Breast epithelium (tissue), 4 donors: ENCODE measurements at regions not wholly inside any gene's neighbourhood (a gene's known extent, or its start where the extent isn't known, plus 50 kb on each side); places are given as distances from the start of the nearest gene placed in this dataset.

Experiments
- DNase-seq, 2 donors: peaks; one replicate each; pipeline ENCODE4 v3.0.0-alpha.2; 2019; ENCODE audit warnings: low spot score in 2 of 2
- H3K27ac ChIP-seq, 2 donors: fragments of 200-600 bp; sonication (generic) in 1 of 2; one replicate each; pipeline ENCODE4 v1.5.1; 2016 to 2019; ENCODE audit warnings: mild to moderate bottlenecking in 1 of 2
- H3K27me3 ChIP-seq, 2 donors: fragments of 200-600 bp; sonication (generic) in 1 of 2; one replicate each; pipeline versions ENCODE4 v1.5.1 to v1.6.0; 2017 to 2019; ENCODE audit warnings: control low read depth in 1 of 2, mild to moderate bottlenecking in 1 of 2
- H3K36me3 ChIP-seq: fragments of 200-600 bp; one replicate; pipeline ENCODE4 v1.5.1; 2019
- H3K4me1 ChIP-seq, 2 donors: fragments of 200-600 bp; sonication (generic); one replicate each; pipeline ENCODE4 v1.5.1; 2016 to 2019; ENCODE audit warnings: control low read depth in 1 of 2
- H3K4me3 ChIP-seq, 3 donors: fragments of 200-600 bp; sonication (generic); 1 replicate in 2 of 3; 2 replicates in 1 of 3; pipeline ENCODE4 v1.5.1; 2016 to 2019; ENCODE audit warnings: mild to moderate bottlenecking in 3 of 3, moderate library complexity in 2 of 3
- H3K9me3 ChIP-seq, 2 donors: fragments of 200-600 bp; sonication (generic) in 1 of 2; one replicate each; pipeline ENCODE4 v1.5.1; 2016 to 2019; ENCODE audit warnings: control low read depth in 1 of 2
- POLR2A ChIP-seq: fragments of 450-650 bp; IDR thresholded peaks from one replicate; pipeline ENCODE4 v1.6.1; 2016; ENCODE audit warnings: antibody characterized with exemption, mild to moderate bottlenecking, moderate library complexity
- POLR2AphosphoS5 ChIP-seq, 3 donors: sonication (generic); formaldehyde crosslinking; IDR thresholded peaks; one replicate each; pipeline ENCODE4 v1.6.1; 2017; ENCODE audit warnings: antibody characterized with exemption in 3 of 3
- intact Hi-C: fragments of 100-400 bp; cut with DNase I; formaldehyde crosslinking; loops from one replicate; pipeline ENCODE4 v1.15.1; 2023; ENCODE audit warnings: low total_unique reads
- TF ChIP-seq, protein P1 (sequence below), 3 donors: fragments of 450-650 bp; IDR thresholded peaks; one replicate each; pipeline ENCODE4 v1.5.1; 2016 to 2017; ENCODE audit warnings: antibody characterized with exemption in 3 of 3, mild to moderate bottlenecking in 3 of 3, moderate library complexity in 3 of 3

DNA sequence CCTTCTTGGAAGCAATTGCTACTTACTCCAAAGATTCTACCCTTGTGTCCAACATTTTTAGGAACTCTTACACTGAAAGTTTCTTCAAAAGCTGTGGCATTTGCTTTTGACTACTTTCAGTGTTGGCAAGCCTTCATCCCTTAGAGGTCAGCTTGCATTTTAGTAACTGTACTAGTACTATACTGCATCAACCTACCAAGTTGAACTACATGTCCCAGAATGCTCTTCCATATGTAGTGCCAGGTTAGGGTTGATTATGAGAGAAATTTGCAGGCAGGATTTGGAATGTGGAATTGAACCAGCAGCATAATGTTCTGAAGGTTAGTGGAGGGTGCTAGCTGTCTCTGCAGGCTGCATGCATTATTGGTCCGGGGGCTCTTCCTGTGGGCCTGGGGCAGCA lies 189.9 kb upstream of the FOXN2 start:
- Histone ChIP-seq H3K36me3 (no peaks in the 10 kb centered on the region), H3K9me3 (no peaks in the 10 kb centered on the region), H3K27me3 (no peaks in the 10 kb centered on the region), H3K27ac (no peak overlapping the region), H3K4me1 (no peaks in the 10 kb centered on the region), H3K4me3 (no peak overlapping the region)
- TF ChIP-seq POLR2A (no peak), POLR2AphosphoS5 (IDR thresholded peaks at IDR 0.05) (no peak)
- TF ChIP-seq, protein P1, sequence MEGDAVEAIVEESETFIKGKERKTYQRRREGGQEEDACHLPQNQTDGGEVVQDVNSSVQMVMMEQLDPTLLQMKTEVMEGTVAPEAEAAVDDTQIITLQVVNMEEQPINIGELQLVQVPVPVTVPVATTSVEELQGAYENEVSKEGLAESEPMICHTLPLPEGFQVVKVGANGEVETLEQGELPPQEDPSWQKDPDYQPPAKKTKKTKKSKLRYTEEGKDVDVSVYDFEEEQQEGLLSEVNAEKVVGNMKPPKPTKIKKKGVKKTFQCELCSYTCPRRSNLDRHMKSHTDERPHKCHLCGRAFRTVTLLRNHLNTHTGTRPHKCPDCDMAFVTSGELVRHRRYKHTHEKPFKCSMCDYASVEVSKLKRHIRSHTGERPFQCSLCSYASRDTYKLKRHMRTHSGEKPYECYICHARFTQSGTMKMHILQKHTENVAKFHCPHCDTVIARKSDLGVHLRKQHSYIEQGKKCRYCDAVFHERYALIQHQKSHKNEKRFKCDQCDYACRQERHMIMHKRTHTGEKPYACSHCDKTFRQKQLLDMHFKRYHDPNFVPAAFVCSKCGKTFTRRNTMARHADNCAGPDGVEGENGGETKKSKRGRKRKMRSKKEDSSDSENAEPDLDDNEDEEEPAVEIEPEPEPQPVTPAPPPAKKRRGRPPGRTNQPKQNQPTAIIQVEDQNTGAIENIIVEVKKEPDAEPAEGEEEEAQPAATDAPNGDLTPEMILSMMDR (IDR thresholded peaks at IDR 0.05) = no peak
- intact Hi-C loops = no loop called here
- DNase-seq = no peak

DNA sequence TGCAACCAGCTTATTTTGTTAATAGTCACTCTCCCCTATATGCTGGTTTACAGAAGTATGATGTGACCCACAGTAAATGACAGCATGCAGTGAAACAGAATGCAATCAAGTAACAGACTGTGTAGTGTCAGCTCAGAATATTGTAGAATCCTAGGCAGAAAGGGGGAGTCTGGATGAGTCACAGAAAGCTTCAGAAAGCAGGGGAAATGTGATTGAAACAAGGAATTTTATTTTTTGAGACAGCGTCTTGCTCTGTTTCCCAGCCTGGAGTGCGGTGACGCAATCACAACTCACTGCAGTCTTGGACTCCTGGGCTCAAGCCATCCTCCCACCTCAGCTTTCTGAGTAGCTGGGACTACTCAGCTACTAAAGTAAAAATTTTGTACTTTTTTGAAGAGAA lies 188.3 kb upstream of the FOXN2 start:
- no peaks in the 10 kb centered on the region for H3K9me3 ChIP-seq
- no peak overlapping the region for H3K27ac ChIP-seq
- H3K4me3 ChIP-seq = no peak overlapping the region
- TF ChIP-seq POLR2AphosphoS5 (IDR thresholded peaks at IDR 0.05) (no peak), POLR2A (no peak)
- TF ChIP-seq, protein P1 (IDR thresholded peaks at IDR 0.05) = no peak
- intact Hi-C loops = no loop called here
- H3K36me3 ChIP-seq = no peaks in the 10 kb centered on the region
- no peaks in the 10 kb centered on the region for H3K27me3 ChIP-seq
- no peaks in the 10 kb centered on the region for H3K4me1 ChIP-seq
- no peak for DNase-seq

DNA sequence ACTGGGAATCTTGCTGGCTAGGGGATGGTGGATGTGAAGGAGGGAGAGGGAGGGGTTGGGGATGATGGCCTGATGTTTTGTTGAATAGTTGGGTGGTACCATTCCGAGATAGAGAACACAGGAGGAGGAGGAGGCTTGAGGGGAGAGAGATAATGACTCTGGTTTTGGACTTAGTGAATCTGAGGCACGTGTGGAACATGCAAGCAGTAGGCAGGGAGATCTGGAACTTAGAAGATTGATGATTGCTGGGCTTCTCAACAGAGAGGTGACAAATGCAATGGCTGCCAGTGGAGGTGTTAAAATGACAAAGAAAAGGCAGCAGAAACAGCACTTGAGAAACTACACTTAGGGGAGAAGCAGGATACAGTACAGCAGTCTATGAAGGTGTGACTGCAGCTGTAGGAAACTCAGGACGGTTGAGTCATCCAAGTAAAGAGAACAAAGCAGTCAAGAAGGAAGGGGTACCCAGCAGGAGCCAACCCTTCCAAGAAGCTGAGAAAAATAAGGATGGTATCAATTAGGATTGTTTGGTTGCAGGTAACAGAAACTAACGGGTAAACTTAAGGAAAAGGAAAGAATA lies 186.8 kb upstream of the FOXN2 start:
- intact Hi-C loops = no loop called here
- Histone ChIP-seq H3K36me3 (no peaks in the 10 kb centered on the region), H3K4me1 (no peaks in the 10 kb centered on the region), H3K27me3 (no peaks in the 10 kb centered on the region), H3K4me3 (no peak overlapping the region), H3K27ac (no peak overlapping the region), H3K9me3 (no peaks in the 10 kb centered on the region)
- TF ChIP-seq, protein P1 (IDR thresholded peaks at IDR 0.05) = no peak
- TF ChIP-seq POLR2A = no peak
- DNase-seq = no peak

DNA sequence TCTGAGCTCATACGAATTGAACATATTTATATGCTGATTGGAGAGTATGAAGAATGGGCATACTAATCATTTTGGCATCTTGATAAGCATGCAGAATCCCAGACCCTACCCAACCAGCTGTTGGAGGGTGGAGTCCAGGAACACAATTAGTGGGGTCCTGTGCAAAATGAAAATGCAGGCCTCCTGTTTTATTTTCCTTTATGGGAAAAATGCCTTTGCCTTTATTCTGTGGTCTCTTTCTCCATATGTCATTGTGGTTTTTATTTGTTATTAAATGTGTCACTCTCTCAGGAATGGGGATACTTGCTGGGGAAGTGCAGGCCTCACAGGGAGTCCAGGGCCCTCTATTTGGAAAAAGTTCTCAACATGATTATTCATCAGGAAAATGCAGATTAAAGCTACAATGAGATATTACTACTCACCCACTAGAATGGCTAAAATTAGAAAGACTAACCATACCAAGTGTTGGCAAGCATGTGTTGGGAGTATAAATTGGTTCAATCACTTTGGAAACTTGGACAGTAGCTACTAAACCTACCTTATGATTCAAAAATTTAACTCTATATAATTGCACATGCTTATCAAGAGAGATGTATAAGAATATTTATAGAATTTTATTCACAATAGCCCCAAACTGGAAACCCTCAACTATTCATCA lies 185.1 kb upstream of the FOXN2 start:
- TF ChIP-seq, protein P1 (IDR thresholded peaks at IDR 0.05) = no peak
- no peak for TF ChIP-seq POLR2A
- no peak for TF ChIP-seq POLR2AphosphoS5 (IDR thresholded peaks at IDR 0.05)
- intact Hi-C loops = no loop called here
- H3K9me3 ChIP-seq = no peaks in the 10 kb centered on the region

DNA sequence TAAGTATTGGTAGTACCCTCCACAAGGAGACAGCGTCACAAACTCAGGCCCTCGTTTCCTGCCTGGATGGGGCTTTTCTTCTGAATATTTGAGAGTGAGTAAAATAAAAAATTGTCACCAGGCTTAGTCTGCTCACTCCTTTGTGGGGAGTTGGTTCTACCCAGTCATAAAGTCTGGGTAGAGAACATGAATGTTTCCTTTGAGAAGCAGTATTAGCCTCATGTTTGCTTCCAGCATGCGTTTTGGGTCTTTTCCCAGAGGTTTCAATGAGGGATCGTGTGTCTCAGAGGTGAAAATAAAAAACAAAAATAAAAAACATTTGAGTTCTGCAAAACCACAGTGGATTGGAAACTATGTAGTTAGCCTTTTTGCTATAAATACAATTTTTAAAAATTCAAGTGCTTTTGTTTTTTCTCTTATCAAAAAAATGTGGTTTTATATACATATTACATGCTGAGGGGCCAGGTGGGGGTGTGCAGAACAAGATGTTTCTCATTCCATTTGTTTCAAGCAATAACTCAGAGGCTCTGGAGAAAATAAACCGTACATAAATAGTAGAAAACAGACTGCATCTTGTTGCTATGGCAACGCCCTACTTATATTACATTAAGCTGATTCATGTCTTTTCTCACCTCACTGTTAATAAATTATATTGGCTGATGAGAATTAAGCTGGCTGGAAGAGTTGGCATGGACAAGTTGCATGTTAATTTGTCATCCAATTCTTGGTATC lies 182.8 kb upstream of the FOXN2 start:
- Histone ChIP-seq H3K4me1 (no peaks in the 10 kb centered on the region), H3K27ac (no peak overlapping the region), H3K9me3 (no peaks in the 10 kb centered on the region), H3K27me3 (no peaks in the 10 kb centered on the region), H3K36me3 (no peaks in the 10 kb centered on the region), H3K4me3 (no peak overlapping the region)
- intact Hi-C loops = no loop called here
- DNase-seq = no peak
- no peak for TF ChIP-seq POLR2AphosphoS5 (IDR thresholded peaks at IDR 0.05)
- TF ChIP-seq, protein P1 (IDR thresholded peaks at IDR 0.05) = no peak
- TF ChIP-seq POLR2A = no peak

More for the DNA sequence above, 185.1 kb upstream of the FOXN2 start:
- DNase-seq = no peak
- Histone ChIP-seq H3K27ac (no peak overlapping the region), H3K36me3 (no peaks in the 10 kb centered on the region), H3K4me3 (no peak overlapping the region), H3K27me3 (no peaks in the 10 kb centered on the region), H3K4me1 (no peaks in the 10 kb centered on the region)
